Prostate gland (tissue), 2 donors: ENCODE measurements at regions not wholly inside any gene's neighbourhood (a gene's known extent, or its start where the extent isn't known, plus 50 kb on each side); places are given as distances from the start of the nearest gene placed in this dataset.
"Not testable (repeated sequence)": the region's sequence is repeated elsewhere in the genome, so short reads cannot be mapped to it uniquely, and the experiment has no call there.

ENCODE experiments used
- CTCF ChIP-seq, 4 experiments: fragments of 200-600 bp in 2 of 4; fragments of 450-650 bp in 2 of 4; sonication (generic) in 2 of 4; IDR thresholded peaks; 1 replicate in 3 of 4; 2 replicates in 1 of 4; pipeline ENCODE4 v1.5.1; 2016 to 2019; ENCODE audit warnings: antibody characterized with exemption in 4 of 4, mild to moderate bottlenecking in 2 of 4, moderate library complexity in 2 of 4
- POLR2A ChIP-seq: fragments of 450-650 bp; IDR thresholded peaks from one replicate; pipeline ENCODE4 v1.6.1; 2016; ENCODE audit warnings: antibody characterized with exemption, mild to moderate bottlenecking
- POLR2AphosphoS5 ChIP-seq: sonication (generic); formaldehyde crosslinking; IDR thresholded peaks from one replicate; pipeline ENCODE4 v1.6.1; 2017; ENCODE audit warnings: antibody characterized with exemption

GRCh38 chr3:178112552-178112951 is 423.7 kb upstream of the KCNMB2 start:
- not testable (repeated sequence) for TF ChIP-seq CTCF (IDR thresholded peaks at IDR 0.05); POLR2AphosphoS5; POLR2A
